MM.1S (cell line): ENCODE measurements at regions not wholly inside any gene's neighbourhood (a gene's known extent, or its start where the extent isn't known, plus 50 kb on each side); places are given as distances from the start of the nearest gene placed in this dataset.

ENCODE experiments used
- DNase-seq: peaks from one replicate; pipeline ENCODE4 v3.0.0-alpha.2; 2015
- H2AFZ ChIP-seq: fragments of 300-600 bp; sonication (generic); 2 replicates; pipeline ENCODE4 v1.6.0; 2016; ENCODE audit warnings: antibody characterized with exemption, low read length
- H3F3A ChIP-seq: fragments of 300-600 bp; sonication (generic); 2 replicates; pipeline ENCODE4 v1.6.1; 2016; ENCODE audit warnings: mild to moderate bottlenecking, antibody characterized with exemption, low read length, moderate library complexity, mixed read lengths; ENCODE audit not compliant: insufficient read depth
- H3K27ac ChIP-seq: fragments of 300-600 bp; sonication (generic); 2 replicates; pipeline ENCODE4 v1.5.1; 2016; ENCODE audit warnings: mild to moderate bottlenecking, low read length
- H3K27me3 ChIP-seq: fragments of 300-600 bp; sonication (generic); replicated peaks from 2 replicates; pipeline ENCODE4 v1.6.0; 2016; ENCODE audit warnings: low read length; ENCODE audit not compliant: insufficient read depth
- H3K36me3 ChIP-seq: fragments of 300-600 bp; sonication (generic); replicated peaks from 2 replicates; pipeline ENCODE4 v1.6.1; 2016; ENCODE audit warnings: mild to moderate bottlenecking, low read length, mixed read lengths; ENCODE audit not compliant: insufficient read depth
- H3K4me1 ChIP-seq: fragments of 300-600 bp; sonication (generic); 2 replicates; pipeline ENCODE4 v1.6.1; 2016; ENCODE audit warnings: low read length, mixed read lengths
- H3K4me2 ChIP-seq: fragments of 300-600 bp; sonication (generic); 2 replicates; pipeline ENCODE4 v1.6.0; 2016; ENCODE audit warnings: low read depth, low read length
- H3K4me3 ChIP-seq: fragments of 300-600 bp; sonication (generic); 2 replicates; pipeline ENCODE4 v1.5.1; 2016; ENCODE audit warnings: low read length, mixed read lengths
- H3K79me2 ChIP-seq: fragments of 300-600 bp; sonication (generic); 2 replicates; pipeline ENCODE4 v1.6.1; 2016; ENCODE audit warnings: mixed run types, low read length, mixed read lengths
- H3K9ac ChIP-seq: fragments of 300-600 bp; sonication (generic); 2 replicates; pipeline ENCODE4 v1.6.1; 2016; ENCODE audit warnings: low read length, mixed read lengths
- H3K9me2 ChIP-seq: fragments of 300-600 bp; sonication (generic); replicated peaks from 2 replicates; pipeline ENCODE4 v1.6.1; 2016; ENCODE audit warnings: mild to moderate bottlenecking, low read length, mixed read lengths; ENCODE audit not compliant: insufficient read depth
- H3K9me3 ChIP-seq: fragments of 300-600 bp; sonication (generic); replicated peaks from 2 replicates; pipeline ENCODE4 v1.6.1; 2016; ENCODE audit warnings: mild to moderate bottlenecking, low read length, mixed read lengths; ENCODE audit not compliant: insufficient read depth
- H4K20me1 ChIP-seq: fragments of 300-600 bp; sonication (generic); 2 replicates; pipeline ENCODE4 v1.6.1; 2016; ENCODE audit warnings: mild to moderate bottlenecking, low read length, moderate library complexity, mixed read lengths; ENCODE audit not compliant: insufficient read depth
- EZH2 ChIP-seq: fragments of 300-600 bp; sonication (generic); optimal IDR thresholded peaks from 2 replicates; pipeline ENCODE3; 2017; ENCODE audit warnings: low read depth, mild to moderate bottlenecking, antibody characterized with exemption, low read length, mixed read lengths
- EZH2phosphoT487 ChIP-seq: fragments of 300-600 bp; sonication (generic); IDR thresholded peaks from 2 replicates; pipeline ENCODE4 v1.6.1; 2018; ENCODE audit warnings: antibody characterized with exemption, low read length
- TF ChIP-seq, protein P1 (sequence below): fragments of 300-600 bp; sonication (generic); IDR thresholded peaks from 2 replicates; pipeline ENCODE4 v1.5.1; 2016; ENCODE audit warnings: antibody characterized with exemption, low read length, mixed read lengths

GRCh38 chr6:84466511-84466910, 239.1 kb upstream of the CEP162 start:
- Histone ChIP-seq H3K4me1 (no peaks in the 10 kb centered on the region), H3K27ac (no peak overlapping the region), H2AFZ (no peak overlapping the region), H3K4me2 (no peak overlapping the region), H3K9me2 (no peaks in the 10 kb centered on the region), H3K4me3 (no peak overlapping the region), H3K79me2 (no peaks in the 10 kb centered on the region), H3K36me3 (no peaks in the 10 kb centered on the region), H3K27me3 (no peaks in the 10 kb centered on the region), H3K9me3 (no peaks in the 10 kb centered on the region), H3K9ac (no peak overlapping the region), H4K20me1 (no peaks in the 10 kb centered on the region), H3F3A (no peaks in the 10 kb centered on the region)
- DNase-seq = no peak
- TF ChIP-seq EZH2 (no peak), EZH2phosphoT487 (no peak)
- TF ChIP-seq, protein P1, sequence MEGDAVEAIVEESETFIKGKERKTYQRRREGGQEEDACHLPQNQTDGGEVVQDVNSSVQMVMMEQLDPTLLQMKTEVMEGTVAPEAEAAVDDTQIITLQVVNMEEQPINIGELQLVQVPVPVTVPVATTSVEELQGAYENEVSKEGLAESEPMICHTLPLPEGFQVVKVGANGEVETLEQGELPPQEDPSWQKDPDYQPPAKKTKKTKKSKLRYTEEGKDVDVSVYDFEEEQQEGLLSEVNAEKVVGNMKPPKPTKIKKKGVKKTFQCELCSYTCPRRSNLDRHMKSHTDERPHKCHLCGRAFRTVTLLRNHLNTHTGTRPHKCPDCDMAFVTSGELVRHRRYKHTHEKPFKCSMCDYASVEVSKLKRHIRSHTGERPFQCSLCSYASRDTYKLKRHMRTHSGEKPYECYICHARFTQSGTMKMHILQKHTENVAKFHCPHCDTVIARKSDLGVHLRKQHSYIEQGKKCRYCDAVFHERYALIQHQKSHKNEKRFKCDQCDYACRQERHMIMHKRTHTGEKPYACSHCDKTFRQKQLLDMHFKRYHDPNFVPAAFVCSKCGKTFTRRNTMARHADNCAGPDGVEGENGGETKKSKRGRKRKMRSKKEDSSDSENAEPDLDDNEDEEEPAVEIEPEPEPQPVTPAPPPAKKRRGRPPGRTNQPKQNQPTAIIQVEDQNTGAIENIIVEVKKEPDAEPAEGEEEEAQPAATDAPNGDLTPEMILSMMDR = no peak

GRCh38 chr6:84464471-84464870, 237.0 kb upstream of the CEP162 start:
- H3K4me2 ChIP-seq = no peak overlapping the region
- no peak overlapping the region for H3K9ac ChIP-seq
- no peaks in the 10 kb centered on the region for H3K9me2 ChIP-seq
- TF ChIP-seq, protein P1 = no peak
- TF ChIP-seq EZH2phosphoT487 (no peak), EZH2 (no peak)
- H2AFZ ChIP-seq = no peak overlapping the region
- no peaks in the 10 kb centered on the region for H3K27me3 ChIP-seq
- H3K27ac ChIP-seq = no peak overlapping the region
- no peaks in the 10 kb centered on the region for H3K4me1 ChIP-seq
- H3K79me2 ChIP-seq = no peaks in the 10 kb centered on the region
- no peak for DNase-seq
- no peaks in the 10 kb centered on the region for H3K36me3 ChIP-seq
- H3F3A ChIP-seq = no peaks in the 10 kb centered on the region
- H3K9me3 ChIP-seq = no peaks in the 10 kb centered on the region
- no peaks in the 10 kb centered on the region for H4K20me1 ChIP-seq
- no peak overlapping the region for H3K4me3 ChIP-seq

DNA sequence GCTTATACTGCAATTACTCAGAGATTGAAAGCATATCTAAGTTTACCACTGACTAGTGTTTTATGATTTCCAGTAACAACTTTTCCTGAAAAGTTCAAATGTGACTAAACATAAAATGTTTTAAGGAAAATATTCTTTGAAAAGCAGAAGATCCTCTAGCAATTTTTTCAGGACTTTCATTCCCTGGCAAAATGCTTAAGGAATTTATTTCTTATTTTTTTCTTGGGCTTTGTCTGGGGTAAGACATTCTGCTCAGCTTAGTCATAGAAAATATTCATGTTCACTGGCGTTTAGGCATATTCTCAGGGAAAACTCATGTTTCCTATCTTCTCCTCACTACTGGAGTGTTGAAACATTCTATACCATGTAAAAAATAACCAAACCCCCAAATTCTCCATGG, 235.3 kb upstream of the CEP162 start:
- H3K9ac ChIP-seq = no peak overlapping the region
- H3K4me2 ChIP-seq = no peak overlapping the region
- H3K27me3 ChIP-seq = no peaks in the 10 kb centered on the region
- H3K79me2 ChIP-seq = no peaks in the 10 kb centered on the region
- no peak for DNase-seq
- no peaks in the 10 kb centered on the region for H4K20me1 ChIP-seq
- H3K4me3 ChIP-seq = no peak overlapping the region
- H3K27ac ChIP-seq = no peak overlapping the region
- H3K9me2 ChIP-seq = no peaks in the 10 kb centered on the region
- H2AFZ ChIP-seq = no peak overlapping the region
- no peaks in the 10 kb centered on the region for H3K4me1 ChIP-seq
- H3K36me3 ChIP-seq = no peaks in the 10 kb centered on the region
- H3K9me3 ChIP-seq = no peaks in the 10 kb centered on the region
- H3F3A ChIP-seq = no peaks in the 10 kb centered on the region
- TF ChIP-seq EZH2 (no peak), EZH2phosphoT487 (no peak)
- TF ChIP-seq, protein P1 = no peak
